ENCODE measurements at regions not wholly inside any gene's neighbourhood (a gene's known extent, or its start where the extent isn't known, plus 50 kb on each side); places are given as distances from the start of the nearest gene placed in this dataset.

GRCh38 chr11:70805243-70805642 lies 406.9 kb downstream of the CTTN start:
- intact Hi-C loops (cut with micrococcal nuclease) = no loop called here
- ATAC-seq (no peak), DNase-seq (no peak)
- no peaks in the 10 kb centered on the region for H3K36me3 ChIP-seq (ENCODE audit: control insufficient read depth in 2 of 3, insufficient read depth in 3 of 3, low read length in 3 of 3)
- Mint-ChIP-seq H3K27ac (no peak overlapping the region), H3K4me1 (peaks cover 0 to 4% (median 0%) of the 10 kb centered on the region in 7 donors), H3K4me3 (no peak overlapping the region), H3K36me3 (no peaks in the 10 kb centered on the region), H3K27me3 (peaks cover 0 to 23% (median 14%) of the 10 kb centered on the region in 5 donors), H3K9me3 (peaks cover 0 to 6% (median 0%) of the 10 kb centered on the region in 11 donors)
- H3K27ac ChIP-seq (ENCODE audit: low read depth, low read length) = no peak overlapping the region
- H3K9me3 ChIP-seq (ENCODE audit: control insufficient read depth in 2 of 3, low read length in 3 of 3) = no peaks in the 10 kb centered on the region
- H3K27me3 ChIP-seq (ENCODE audit: control insufficient read depth in 2 of 2, insufficient read depth in 2 of 2, low read length in 2 of 2) = no peaks in the 10 kb centered on the region
- H3K4me1 ChIP-seq (ENCODE audit: control insufficient read depth in 2 of 2, insufficient read depth in 2 of 2, low read length in 2 of 2) = no peaks in the 10 kb centered on the region
- CTCF ChIA-PET = no interaction called here
- POLR2A ChIA-PET = no interaction called here
- H3K4me3 ChIP-seq (ENCODE audit: low read length) = no peak overlapping the region

GRCh38 chr11:70805971-70806370 lies 407.6 kb downstream of the CTTN start:
- Mint-ChIP-seq H3K27me3 (peaks cover 0 to 21% (median 14%) of the 10 kb centered on the region in 5 donors), H3K4me3 (no peak overlapping the region), H3K36me3 (no peaks in the 10 kb centered on the region), H3K9me3 (peaks cover 0 to 6% (median 0%) of the 10 kb centered on the region in 11 donors), H3K27ac (no peak overlapping the region), H3K4me1 (peaks cover 0 to 4% (median 0%) of the 10 kb centered on the region in 7 donors)
- no peak for DNase-seq
- Histone ChIP-seq H3K4me3 (ENCODE audit: low read length) (no peak overlapping the region), H3K36me3 (ENCODE audit: control insufficient read depth in 2 of 3, insufficient read depth in 3 of 3, low read length in 3 of 3) (no peaks in the 10 kb centered on the region), H3K4me1 (ENCODE audit: control insufficient read depth in 2 of 2, insufficient read depth in 2 of 2, low read length in 2 of 2) (no peaks in the 10 kb centered on the region), H3K27ac (ENCODE audit: low read depth, low read length) (no peak overlapping the region), H3K27me3 (ENCODE audit: control insufficient read depth in 2 of 2, insufficient read depth in 2 of 2, low read length in 2 of 2) (no peaks in the 10 kb centered on the region), H3K9me3 (ENCODE audit: control insufficient read depth in 2 of 3, low read length in 3 of 3) (no peaks in the 10 kb centered on the region)
- no peak for ATAC-seq
- intact Hi-C loops (cut with micrococcal nuclease) = no loop called here
- ChIA-PET CTCF (no interaction called here), POLR2A (no interaction called here)

- no peaks in the 10 kb centered on the region for H3K4me1 ChIP-seq (ENCODE audit: control insufficient read depth in 2 of 2, insufficient read depth in 2 of 2, low read length in 2 of 2)
- DNase-seq (no peak), ATAC-seq (no peak)
- H3K4me3 ChIP-seq (ENCODE audit: low read length) = no peak overlapping the region
- H3K27ac ChIP-seq (ENCODE audit: low read depth, low read length) = no peak overlapping the region
- ChIA-PET POLR2A (no interaction called here), CTCF (no interaction called here)
- no peaks in the 10 kb centered on the region for H3K27me3 ChIP-seq (ENCODE audit: control insufficient read depth in 2 of 2, insufficient read depth in 2 of 2, low read length in 2 of 2)
- H3K27ac Mint-ChIP-seq = no peak overlapping the region
- peaks cover 0 to 4% (median 0%) of the 10 kb centered on the region in 7 donors for H3K4me1 Mint-ChIP-seq
- H3K27me3 Mint-ChIP-seq = peaks cover 0 to 20% (median 14%) of the 10 kb centered on the region in 5 donors
- no peaks in the 10 kb centered on the region for H3K36me3 ChIP-seq (ENCODE audit: control insufficient read depth in 2 of 3, insufficient read depth in 3 of 3, low read length in 3 of 3)
- peaks cover 0 to 9% (median 0%) of the 10 kb centered on the region in 11 donors for H3K9me3 Mint-ChIP-seq
- intact Hi-C loops (cut with micrococcal nuclease) = no loop called here
- no peak overlapping the region for H3K4me3 Mint-ChIP-seq
- H3K9me3 ChIP-seq (ENCODE audit: control insufficient read depth in 2 of 3, low read length in 3 of 3) = no peaks in the 10 kb centered on the region
- H3K36me3 Mint-ChIP-seq = no peaks in the 10 kb centered on the region
Measured at GRCh38 chr11:70806461-70807194, 408.3 kb downstream of the CTTN start.

GRCh38 chr11:70807195-70807543 lies 408.8 kb downstream of the CTTN start:
- intact Hi-C loops (cut with micrococcal nuclease) = no loop called here
- no peaks in the 10 kb centered on the region for H3K9me3 ChIP-seq (ENCODE audit: control insufficient read depth in 2 of 3, low read length in 3 of 3)
- H3K4me1 ChIP-seq (ENCODE audit: control insufficient read depth in 2 of 2, insufficient read depth in 2 of 2, low read length in 2 of 2) = no peaks in the 10 kb centered on the region
- ChIA-PET POLR2A (no interaction called here), CTCF (no interaction called here)
- H3K36me3 ChIP-seq (ENCODE audit: control insufficient read depth in 2 of 3, insufficient read depth in 3 of 3, low read length in 3 of 3) = no peaks in the 10 kb centered on the region
- ATAC-seq (no peak), DNase-seq (no peak)
- no peak overlapping the region for H3K27ac ChIP-seq (ENCODE audit: low read depth, low read length)
- Mint-ChIP-seq H3K27me3 (peaks cover 0 to 20% (median 14%) of the 10 kb centered on the region in 5 donors), H3K9me3 (peaks cover 0 to 10% (median 0%) of the 10 kb centered on the region in 11 donors), H3K27ac (no peak overlapping the region), H3K4me3 (no peak overlapping the region), H3K4me1 (peaks cover 0 to 4% (median 0%) of the 10 kb centered on the region in 7 donors), H3K36me3 (no peaks in the 10 kb centered on the region)
- no peaks in the 10 kb centered on the region for H3K27me3 ChIP-seq (ENCODE audit: control insufficient read depth in 2 of 2, insufficient read depth in 2 of 2, low read length in 2 of 2)
- no peak overlapping the region for H3K4me3 ChIP-seq (ENCODE audit: low read length)

GRCh38 chr11:70808686-70809375 lies 410.5 kb downstream of the CTTN start:
- CTCF ChIA-PET = no interaction called here
- intact Hi-C loops (cut with micrococcal nuclease) = no loop called here

GRCh38 chr11:70810133-70810532 lies 411.8 kb downstream of the CTTN start:
- Mint-ChIP-seq H3K4me3 (no peak overlapping the region), H3K27me3 (peaks cover 0 to 4% (median 0%) of the 10 kb centered on the region in 5 donors), H3K27ac (no peak overlapping the region), H3K36me3 (no peaks in the 10 kb centered on the region), H3K4me1 (no peaks in the 10 kb centered on the region), H3K9me3 (peaks cover 0 to 7% (median 0%) of the 10 kb centered on the region in 11 donors)
- Histone ChIP-seq H3K4me1 (ENCODE audit: control insufficient read depth in 2 of 2, insufficient read depth in 2 of 2, low read length in 2 of 2) (no peaks in the 10 kb centered on the region), H3K27ac (ENCODE audit: low read depth, low read length) (no peak overlapping the region), H3K36me3 (ENCODE audit: control insufficient read depth in 2 of 3, insufficient read depth in 3 of 3, low read length in 3 of 3) (no peaks in the 10 kb centered on the region), H3K9me3 (ENCODE audit: control insufficient read depth in 2 of 3, low read length in 3 of 3) (no peaks in the 10 kb centered on the region), H3K4me3 (ENCODE audit: low read length) (no peak overlapping the region), H3K27me3 (ENCODE audit: control insufficient read depth in 2 of 2, insufficient read depth in 2 of 2, low read length in 2 of 2) (no peaks in the 10 kb centered on the region)
- intact Hi-C loops (cut with micrococcal nuclease) = loop anchor here in 1 of 2 donors (5.0 kb wide), 1 partner anchor 612 kb away; no protein-coding TSS in a partner anchor
- CTCF ChIA-PET = interaction anchor here (0.7 kb wide), 1 partner anchor 12 kb away, joined by 3 read pairs; no protein-coding TSS in a partner anchor
- DNase-seq (no peak), ATAC-seq (no peak)
- POLR2A ChIA-PET = no interaction called here

More at GRCh38 chr11:70808686-70809375, 410.5 kb downstream of the CTTN start:
- no peak overlapping the region for H3K27ac Mint-ChIP-seq
- ATAC-seq (no peak), DNase-seq (no peak)
- no peak overlapping the region for H3K4me3 Mint-ChIP-seq
- no peaks in the 10 kb centered on the region for H3K36me3 Mint-ChIP-seq
- Histone ChIP-seq H3K27ac (ENCODE audit: low read depth, low read length) (no peak overlapping the region), H3K4me1 (ENCODE audit: control insufficient read depth in 2 of 2, insufficient read depth in 2 of 2, low read length in 2 of 2) (no peaks in the 10 kb centered on the region), H3K27me3 (ENCODE audit: control insufficient read depth in 2 of 2, insufficient read depth in 2 of 2, low read length in 2 of 2) (no peaks in the 10 kb centered on the region), H3K9me3 (ENCODE audit: control insufficient read depth in 2 of 3, low read length in 3 of 3) (no peaks in the 10 kb centered on the region), H3K4me3 (ENCODE audit: low read length) (no peak overlapping the region), H3K36me3 (ENCODE audit: control insufficient read depth in 2 of 3, insufficient read depth in 3 of 3, low read length in 3 of 3) (no peaks in the 10 kb centered on the region)
- H3K9me3 Mint-ChIP-seq = peaks cover 0 to 7% (median 0%) of the 10 kb centered on the region in 11 donors
- POLR2A ChIA-PET = no interaction called here
- H3K27me3 Mint-ChIP-seq = peaks cover 0 to 8% (median 8%) of the 10 kb centered on the region in 5 donors
- H3K4me1 Mint-ChIP-seq = no peaks in the 10 kb centered on the region
